MCF 10A (cell line): ENCODE measurements at regions not wholly inside any gene's neighbourhood (a gene's known extent, or its start where the extent isn't known, plus 50 kb on each side); places are given as distances from the start of the nearest gene placed in this dataset.
A peak's percentile ranks its signal among the peaks of the same experiment; 100 is the strongest.

Experiments used
- BruUV-seq: library from RNA; stranded (reverse); fragments of 400-500 nt; replicated peaks from 2 replicates; lab custom pipeline; 2021; lab: Mats Ljungman, UMichigan
- CTCF ChIA-PET: fragments of 300-600 bp; sonication (Branson Sonifier 250); formaldehyde crosslinking; extraction: SDS; loops from one replicate; lab custom pipeline; 2021; ENCODE audit warnings: antibody characterized with exemption, inconsistent platforms; lab: Yijun Ruan, JAX
- POLR2A ChIA-PET: fragments of 300-600, 350-650 bp; sonication (Branson Sonifier 250); formaldehyde crosslinking; extraction: SDS; loops from one replicate; lab custom pipeline; 2020; ENCODE audit warnings: antibody characterized with exemption, inconsistent platforms; lab: Yijun Ruan, JAX
- DNase-seq: peaks from one replicate; pipeline ENCODE4 v3.0.0-alpha.2; 2018; ENCODE audit not compliant: unreplicated experiment
- H3K27ac Mint-ChIP-seq: one replicate; pipeline ENCODE4 v1.8.0; 2022; ENCODE audit warnings: mild to moderate bottlenecking, low read depth, mixed read lengths; ENCODE audit not compliant: unreplicated experiment
- H3K27me3 Mint-ChIP-seq: one replicate; pipeline ENCODE4 v1.8.0; 2022; ENCODE audit warnings: mixed read lengths; ENCODE audit not compliant: insufficient read depth, unreplicated experiment
- H3K36me3 Mint-ChIP-seq: one replicate; pipeline ENCODE4 v1.8.0; 2022; ENCODE audit warnings: mild to moderate bottlenecking, moderate library complexity, mixed read lengths; ENCODE audit not compliant: insufficient read depth, unreplicated experiment
- H3K4me1 Mint-ChIP-seq: one replicate; pipeline ENCODE4 v1.8.0; 2022; ENCODE audit warnings: mixed read lengths; ENCODE audit not compliant: insufficient read depth, unreplicated experiment
- H3K4me3 Mint-ChIP-seq: one replicate; pipeline ENCODE4 v1.8.0; 2022; ENCODE audit warnings: mild to moderate bottlenecking, moderate library complexity, mixed read lengths; ENCODE audit not compliant: unreplicated experiment
- H3K9me3 Mint-ChIP-seq: one replicate; pipeline ENCODE4 v1.8.0; 2022; ENCODE audit warnings: mixed read lengths; ENCODE audit not compliant: unreplicated experiment
- CTCF ChIP-seq: fragments of 200-600 bp; IDR thresholded peaks from one replicate; pipeline ENCODE4 v1.8.0; 2022; ENCODE audit warnings: antibody characterized with exemption, mild to moderate bottlenecking; ENCODE audit not compliant: unreplicated experiment
- intact Hi-C: fragments of 100-400 bp; cut with micrococcal nuclease; formaldehyde crosslinking; loops from 2 replicates; pipeline ENCODE4 v1.14.1; 2022

DNA sequence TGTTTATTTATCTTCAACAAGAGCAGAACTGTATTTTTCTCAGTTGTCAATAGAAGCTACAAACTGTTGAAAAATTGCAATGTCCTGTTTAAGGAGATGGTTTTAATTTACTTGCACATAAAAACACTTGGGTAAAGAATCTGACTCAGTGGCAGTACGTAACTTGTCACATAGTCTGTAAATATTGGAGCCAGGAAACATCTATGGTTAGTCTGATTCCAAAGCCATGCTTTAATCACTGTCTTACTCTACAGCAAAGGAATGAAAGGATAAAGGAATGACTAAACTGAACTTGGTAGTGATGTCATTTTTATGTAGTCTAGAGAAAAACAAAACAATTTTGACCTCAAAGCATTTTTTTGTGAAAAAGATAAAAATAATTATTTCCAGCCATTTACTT is 537.2 kb downstream of the STIM2 start:
- TF ChIP-seq CTCF: no peak
- intact Hi-C loops: no loop called here
- BruUV-seq: no TSS peak
- Mint-ChIP-seq H3K36me3 (no peaks in the 10 kb centered on the region), H3K4me3 (no peak overlapping the region), H3K4me1 (no peaks in the 10 kb centered on the region), H3K9me3 (peaks cover 7% of the 10 kb centered on the region), H3K27ac (no peak overlapping the region), H3K27me3 (no peaks in the 10 kb centered on the region)
- peak; percentile 3 for DNase-seq
- ChIA-PET POLR2A (no interaction called here), CTCF (no interaction called here)

- no peak for DNase-seq
- BruUV-seq: no TSS peak
- intact Hi-C loops: no loop called here
- ChIA-PET CTCF (no interaction called here), POLR2A (no interaction called here)
- no peak overlapping the region for H3K4me3 Mint-ChIP-seq
- no peaks in the 10 kb centered on the region for H3K27me3 Mint-ChIP-seq
- no peak overlapping the region for H3K27ac Mint-ChIP-seq
- TF ChIP-seq CTCF: no peak
- H3K36me3 Mint-ChIP-seq: no peaks in the 10 kb centered on the region
- peaks cover 7% of the 10 kb centered on the region for H3K9me3 Mint-ChIP-seq
- no peaks in the 10 kb centered on the region for H3K4me1 Mint-ChIP-seq
Measured at GRCh38 chr4:27398631-27399310, 538.1 kb downstream of the STIM2 start.

DNA sequence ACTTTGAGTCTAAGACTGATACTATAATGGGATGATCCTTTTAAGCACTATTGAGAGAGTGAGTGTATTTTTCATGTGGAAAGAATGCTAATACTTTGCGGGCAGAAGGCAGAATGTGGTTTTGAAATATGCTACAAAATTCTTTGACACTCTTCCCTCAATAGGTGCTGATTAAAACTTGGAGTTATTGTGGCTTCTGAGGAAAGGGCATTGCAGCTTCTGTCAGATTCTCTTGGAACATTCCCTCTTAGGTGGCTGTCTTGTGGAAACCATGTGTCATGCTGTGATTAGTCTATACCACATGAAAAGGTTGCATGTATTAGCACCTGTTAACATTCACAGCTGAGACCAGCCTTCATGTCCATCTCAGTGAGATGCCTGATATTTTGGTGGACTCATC is 547.0 kb downstream of the STIM2 start:
- no peak overlapping the region for H3K27ac Mint-ChIP-seq
- POLR2A ChIA-PET: interaction anchor here (1.0 kb wide), 1 partner anchor 11 kb away, joined by 3 read pairs; no protein-coding TSS in a partner anchor
- no peaks in the 10 kb centered on the region for H3K27me3 Mint-ChIP-seq
- intact Hi-C loops: no loop called here
- no peak overlapping the region for H3K4me3 Mint-ChIP-seq
- H3K4me1 Mint-ChIP-seq: no peaks in the 10 kb centered on the region
- CTCF ChIA-PET: interaction anchor here (0.9 kb wide), 1 partner anchor 277 kb away, joined by 3 read pairs; no protein-coding TSS in a partner anchor
- TF ChIP-seq CTCF: no peak
- peaks cover 33% of the 10 kb centered on the region for H3K9me3 Mint-ChIP-seq
- no peak for DNase-seq
- H3K36me3 Mint-ChIP-seq: no peaks in the 10 kb centered on the region
- BruUV-seq: no TSS peak

DNA sequence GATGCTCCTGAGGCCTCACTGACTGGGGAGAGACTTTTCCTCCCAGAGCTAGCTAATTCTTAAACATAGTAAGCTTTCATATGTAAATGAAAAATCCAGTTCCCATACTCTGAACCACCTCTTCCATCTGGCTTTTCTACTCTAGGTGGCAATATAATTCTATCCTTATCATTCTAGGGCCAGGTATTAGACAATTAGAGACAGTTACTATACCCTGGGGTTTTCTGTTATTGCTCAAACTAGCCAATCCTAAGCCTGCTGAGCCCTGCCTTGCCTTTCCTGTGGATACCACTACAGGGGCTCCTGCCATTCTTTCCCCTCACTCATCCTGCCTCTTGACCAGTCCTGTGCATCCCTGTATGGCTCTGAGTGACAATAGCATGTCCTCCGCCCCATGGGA is 552.0 kb downstream of the STIM2 start:
- no peaks in the 10 kb centered on the region for H3K27me3 Mint-ChIP-seq
- CTCF ChIA-PET: interaction anchor here (0.5 to 0.8 kb wide), 3 partner anchors 156 to 894 kb away, joined by 3 to 4 read pairs (median 4); no protein-coding TSS in a partner anchor

More for the DNA sequence above, 552.0 kb downstream of the STIM2 start:
- no peaks in the 10 kb centered on the region for H3K4me1 Mint-ChIP-seq
- H3K4me3 Mint-ChIP-seq: no peak overlapping the region
- intact Hi-C loops: loop anchor here (2.0 kb wide), 1 partner anchor 222 kb away; no protein-coding TSS in a partner anchor
- no peaks in the 10 kb centered on the region for H3K9me3 Mint-ChIP-seq
- H3K36me3 Mint-ChIP-seq: no peaks in the 10 kb centered on the region
- no TSS peak for BruUV-seq
- DNase-seq: peak; percentile 20
- POLR2A ChIA-PET: no interaction called here
- no peak for TF ChIP-seq CTCF
- no peak overlapping the region for H3K27ac Mint-ChIP-seq
